HG03565 (cell line): ENCODE measurements at regions not wholly inside any gene's neighbourhood (a gene's known extent, or its start where the extent isn't known, plus 50 kb on each side); places are given as distances from the start of the nearest gene placed in this dataset.
"Not testable (repeated sequence)": the region's sequence is repeated elsewhere in the genome, so short reads cannot be mapped to it uniquely, and the experiment has no call there.

ENCODE experiments used
- ATAC-seq: cut with Tn5 transposase; IDR thresholded peaks from one replicate; pipeline ENCODE4 v1.9.1; 2021; ENCODE audit warnings: mild to moderate bottlenecking, moderate library complexity; ENCODE audit not compliant: unreplicated experiment

DNA sequence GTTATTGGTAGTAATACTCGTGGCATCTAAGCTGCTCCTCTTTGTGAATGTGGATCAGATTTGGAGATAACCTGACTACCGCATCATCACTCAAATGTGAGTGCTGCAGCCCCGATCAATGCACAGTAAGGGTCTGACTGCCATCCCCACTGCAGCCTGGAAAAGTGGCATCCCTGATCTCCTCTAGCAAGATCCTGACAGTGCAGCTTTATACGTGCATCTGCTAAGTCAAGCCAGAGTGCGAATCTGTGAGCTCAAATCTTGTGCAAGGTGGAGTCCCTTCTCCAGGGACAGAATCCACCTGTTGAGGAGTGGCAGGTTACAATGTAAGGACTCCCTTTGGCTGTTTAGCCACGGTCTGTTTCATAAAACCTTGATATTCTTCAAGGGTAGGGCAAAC lies 215.0 kb upstream of the EXOC2 start:
- no peak for ATAC-seq

DNA sequence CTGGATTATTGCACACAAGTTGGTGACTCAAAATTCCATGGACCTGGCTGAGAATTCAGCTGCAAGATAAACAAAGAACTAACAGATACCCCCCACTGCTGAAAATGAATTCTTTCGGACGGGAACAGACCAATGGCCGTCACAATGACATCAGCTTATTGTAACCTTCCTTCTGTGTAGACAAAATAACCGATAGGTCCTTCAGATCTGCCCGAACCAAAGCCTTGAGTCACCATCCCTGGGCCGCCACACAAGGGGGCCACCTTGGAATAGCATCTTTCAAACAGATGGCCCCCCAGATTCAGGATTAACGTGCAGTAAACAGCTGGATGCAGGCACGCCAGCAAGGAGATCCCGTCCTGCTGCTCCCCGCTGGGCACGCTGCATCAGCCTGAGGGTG lies 214.0 kb upstream of the EXOC2 start:
- no peak for ATAC-seq

DNA sequence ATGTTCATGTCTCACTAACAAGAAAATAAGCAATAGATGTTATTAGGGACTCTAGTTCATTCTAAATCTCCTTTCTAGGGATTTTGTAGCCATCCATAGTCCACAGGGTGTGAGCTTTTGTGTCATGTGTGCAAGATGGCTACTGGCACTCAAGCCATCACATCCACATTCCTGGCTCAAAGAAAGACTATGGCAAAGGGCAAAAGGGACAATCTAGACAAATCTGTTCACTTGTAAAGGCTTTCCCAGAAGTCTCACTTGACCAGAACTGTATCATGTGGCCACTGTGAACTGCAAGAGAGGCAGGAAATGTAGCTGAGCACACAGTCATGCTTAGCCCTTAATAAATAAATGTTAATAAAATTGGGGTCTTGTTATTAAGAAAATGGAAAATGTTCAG lies 212.6 kb upstream of the EXOC2 start:
- no peak for ATAC-seq

- no peak for ATAC-seq
Measured at GRCh38 chr6:904994-905393, 212.1 kb upstream of the EXOC2 start.

DNA sequence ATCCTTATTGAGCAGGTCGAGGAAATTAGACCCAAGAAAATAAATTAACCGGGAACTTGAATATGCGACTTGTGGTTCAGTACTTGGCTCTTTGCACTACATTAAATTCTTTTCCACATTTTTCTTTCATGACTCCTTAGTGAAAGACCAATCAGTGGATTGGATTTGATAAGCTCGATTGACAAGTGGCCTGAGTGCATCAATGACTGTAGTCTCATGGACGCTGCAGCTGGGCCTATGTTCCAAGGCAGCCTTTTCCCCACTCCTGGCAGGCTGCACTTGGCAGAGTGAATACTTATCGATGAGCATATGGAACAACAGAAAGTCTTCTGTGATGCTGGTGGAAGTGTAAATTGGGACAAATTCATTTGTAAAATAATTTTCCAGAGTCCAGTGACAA lies 210.8 kb upstream of the EXOC2 start:
- ATAC-seq, result no peak

DNA sequence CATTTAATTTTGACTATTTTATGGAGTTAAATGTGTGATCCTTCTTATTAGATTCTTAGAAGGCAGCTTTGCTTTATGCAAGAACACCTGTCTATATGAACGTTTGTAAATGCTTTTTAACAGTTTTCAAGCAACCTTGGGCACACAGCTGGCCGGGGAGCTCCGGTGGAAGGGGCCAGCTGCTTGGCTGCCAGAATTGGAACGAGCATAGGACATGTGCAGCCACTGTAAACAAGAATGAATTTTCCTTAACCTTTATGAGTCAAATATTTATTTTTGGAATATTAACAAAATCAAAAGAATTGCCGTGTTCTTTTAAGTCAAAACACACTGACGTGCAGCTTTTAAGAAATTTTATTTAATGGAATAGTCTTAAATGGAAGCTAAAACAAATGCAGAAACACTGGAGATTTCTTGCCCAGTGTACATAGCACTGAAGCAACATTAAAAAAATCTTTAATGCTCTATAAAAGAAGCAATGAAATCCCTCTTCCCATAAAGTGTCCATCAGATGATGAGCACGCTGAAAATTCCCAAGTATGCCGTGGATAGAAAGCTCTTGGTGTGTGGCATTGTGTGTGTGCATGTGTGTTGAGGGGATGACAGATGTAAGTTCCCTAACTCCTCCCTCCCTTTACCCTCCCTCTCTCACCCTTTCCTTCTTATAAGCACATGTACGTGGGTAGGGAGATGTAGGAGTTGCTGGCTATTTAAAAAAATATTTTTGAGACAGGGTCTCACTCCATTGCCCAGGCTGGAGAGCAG lies 208.9 kb upstream of the EXOC2 start:
- ATAC-seq, result no peak

- ATAC-seq, result no peak
Measured at GRCh38 chr6:900716-901605, 208.0 kb upstream of the EXOC2 start.

DNA sequence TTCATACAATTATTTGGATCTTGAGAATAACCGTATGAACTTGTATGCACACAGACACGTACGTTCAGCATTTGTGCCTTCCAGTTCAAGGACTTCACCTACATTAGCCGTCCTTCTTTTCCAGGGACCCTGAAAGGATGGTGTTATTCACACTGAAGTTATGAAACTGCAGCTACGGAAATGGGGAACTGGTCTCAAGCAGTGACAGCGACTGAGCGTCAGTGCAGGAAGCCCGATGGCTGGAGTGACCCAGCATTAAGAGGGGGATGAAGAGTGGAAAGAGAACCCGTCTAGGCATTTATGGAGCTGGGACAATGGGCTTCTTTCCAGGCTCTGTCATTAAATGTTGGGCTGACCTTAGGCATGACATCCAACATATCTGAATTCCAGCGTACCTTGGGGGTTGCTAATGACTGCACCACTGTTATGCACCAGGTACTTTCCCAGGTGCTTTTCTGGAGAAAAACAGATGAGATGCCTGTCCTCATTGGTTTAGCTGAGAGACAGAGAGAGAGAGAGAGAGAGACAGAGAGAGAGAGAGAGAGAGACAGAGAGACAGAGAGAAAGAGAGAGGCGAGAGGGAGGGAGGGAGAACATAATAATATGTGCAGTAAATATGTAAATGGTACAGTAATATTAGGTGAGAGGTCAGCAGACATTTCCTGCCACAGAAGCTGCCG lies 204.7 kb upstream of the EXOC2 start:
- no peak for ATAC-seq

DNA sequence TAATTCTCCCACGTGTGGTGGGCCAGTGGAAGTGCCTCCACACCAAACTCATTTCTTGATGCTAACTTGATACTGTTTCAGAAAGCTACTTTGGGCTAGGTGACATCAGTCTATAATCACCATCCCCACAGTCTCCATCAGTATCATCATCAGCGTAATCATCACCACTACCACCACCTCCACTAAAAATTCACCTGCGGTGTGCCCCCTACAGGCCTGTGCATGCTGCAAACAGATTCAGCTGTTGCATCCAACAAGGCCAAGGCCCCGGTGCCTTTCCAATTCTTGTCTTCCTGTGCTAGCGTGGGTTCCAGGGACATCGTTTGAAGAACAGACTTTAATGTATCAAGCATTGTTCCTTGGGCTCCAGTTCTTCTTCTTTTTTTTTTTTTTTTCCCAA lies 201.3 kb upstream of the EXOC2 start:
- ATAC-seq, result no peak

DNA sequence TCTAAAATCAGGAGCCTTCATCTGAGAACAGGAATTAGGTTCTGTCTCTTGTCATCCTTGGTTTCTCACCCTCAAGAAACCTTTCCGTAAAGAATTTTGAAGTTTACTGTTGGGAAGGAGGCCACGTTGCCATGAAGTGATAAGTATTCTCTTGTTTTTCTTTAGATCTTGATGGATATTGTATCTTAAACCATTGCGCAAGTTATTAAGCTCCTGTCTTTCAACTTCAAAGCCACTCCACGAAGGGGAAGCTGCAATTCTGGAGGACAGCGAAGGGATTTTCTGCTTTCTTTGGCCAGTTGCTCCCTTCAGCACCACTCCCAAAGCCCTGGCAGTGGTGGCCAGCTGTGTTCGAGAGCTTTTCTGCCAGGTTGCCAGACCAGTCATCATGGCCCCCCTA lies 198.1 kb upstream of the EXOC2 start:
- no peak for ATAC-seq

GRCh38 chr6:890201-890600 lies 197.3 kb upstream of the EXOC2 start:
- no peak for ATAC-seq

DNA sequence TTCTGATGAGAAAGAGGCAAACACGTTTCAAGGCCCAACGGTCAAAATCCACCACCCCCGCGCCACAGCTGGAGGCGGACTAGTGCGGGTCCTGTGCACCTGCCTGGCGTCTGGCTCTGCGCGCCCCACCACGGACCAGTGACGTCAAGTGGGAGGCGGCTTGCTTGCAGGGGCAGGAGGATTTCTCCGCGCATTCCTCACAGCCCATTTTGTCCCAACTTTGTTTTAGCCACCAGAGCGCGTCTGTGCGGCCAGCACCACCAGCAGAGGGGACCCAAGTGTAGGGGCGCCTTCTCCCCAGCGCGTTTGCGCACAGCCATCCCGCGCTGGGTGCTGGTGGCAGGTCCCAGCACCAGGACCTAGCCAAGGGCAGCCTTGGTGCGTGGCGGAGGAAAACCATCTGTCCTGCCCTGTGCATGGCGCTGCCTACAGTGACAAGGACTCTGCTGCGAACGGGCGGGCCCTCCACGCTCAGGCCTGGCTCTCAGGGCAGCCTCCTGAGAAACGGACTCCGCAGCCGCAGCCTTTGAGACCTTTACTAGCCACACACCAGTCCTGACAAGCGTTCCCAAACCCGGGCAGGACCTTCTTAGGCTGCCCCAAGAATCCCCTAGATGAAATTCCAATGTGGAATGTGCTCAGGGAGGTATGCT lies 194.8 kb upstream of the EXOC2 start:
- ATAC-seq, result no peak

GRCh38 chr6:886116-886515 lies 193.2 kb upstream of the EXOC2 start:
- not testable (repeated sequence) for ATAC-seq

GRCh38 chr6:885051-885590 lies 192.2 kb upstream of the EXOC2 start:
- no peak for ATAC-seq

- no peak for ATAC-seq
Measured at GRCh38 chr6:884570-884969, 191.6 kb upstream of the EXOC2 start.

DNA sequence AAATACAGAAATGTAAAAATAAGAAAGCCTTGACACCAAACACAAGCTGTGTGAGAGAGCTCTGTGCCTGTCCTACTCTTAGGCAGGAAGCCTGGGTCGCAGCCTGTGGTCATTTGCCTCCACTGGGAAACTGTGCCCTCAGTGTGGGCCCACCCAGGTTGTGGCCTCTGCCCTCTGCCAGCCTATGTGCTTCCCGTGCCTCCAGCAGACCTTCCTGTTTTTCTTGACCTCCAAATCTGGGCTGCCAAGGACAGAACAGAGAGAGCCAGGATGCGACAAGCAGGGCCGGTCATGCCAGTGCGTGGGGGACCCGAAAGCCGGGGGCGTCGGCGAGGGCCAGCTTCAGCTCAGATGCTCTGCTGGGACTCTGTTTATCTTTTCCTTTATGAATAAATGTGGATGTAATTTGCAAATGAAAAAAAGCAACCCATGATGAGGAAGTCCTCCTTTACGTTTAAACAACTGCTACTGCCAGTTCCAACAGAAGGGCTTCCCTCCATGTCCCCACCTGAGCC lies 189.2 kb upstream of the EXOC2 start:
- no peak for ATAC-seq

DNA sequence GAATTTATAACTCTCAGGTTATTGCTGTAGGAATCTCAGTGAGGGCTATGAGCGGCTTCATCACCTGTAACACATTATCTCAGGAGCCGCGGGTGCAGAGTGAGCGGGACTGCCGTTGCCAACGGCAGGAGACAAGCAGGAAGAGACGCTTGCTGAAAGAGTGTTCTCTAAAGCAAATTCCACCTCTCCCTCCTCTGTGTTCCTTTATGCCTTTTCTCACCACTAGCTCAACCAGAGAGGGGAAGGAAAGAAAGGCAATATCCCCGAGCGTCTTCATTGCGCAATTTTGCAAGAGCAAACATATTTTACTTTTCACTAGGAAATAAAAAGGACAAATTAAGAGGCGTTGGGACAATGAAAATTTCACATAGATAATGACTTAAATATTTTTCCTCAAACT lies 185.2 kb upstream of the EXOC2 start:
- ATAC-seq, result no peak

DNA sequence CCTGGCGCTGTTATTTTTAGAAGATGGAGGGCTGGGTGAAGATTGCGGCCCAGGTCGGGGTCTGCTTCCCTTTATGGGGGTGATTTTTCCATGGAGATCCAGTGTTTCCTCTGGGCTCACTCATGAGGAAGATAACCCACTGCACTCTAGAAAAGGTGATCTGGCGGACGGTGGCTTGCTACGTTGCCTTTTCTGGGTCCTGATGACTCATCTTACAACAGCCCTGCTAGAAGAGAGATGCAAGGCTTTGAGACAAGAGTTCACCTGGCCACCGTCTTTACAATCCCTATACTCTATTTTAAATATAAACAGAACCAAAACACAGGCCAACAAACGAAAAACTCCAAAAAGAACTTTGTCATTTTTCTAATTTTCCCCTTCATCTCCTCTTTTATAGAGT lies 182.1 kb upstream of the EXOC2 start:
- ATAC-seq, result no peak

- ATAC-seq, result no peak
Measured at GRCh38 chr6:872570-873125, 179.7 kb upstream of the EXOC2 start.

DNA sequence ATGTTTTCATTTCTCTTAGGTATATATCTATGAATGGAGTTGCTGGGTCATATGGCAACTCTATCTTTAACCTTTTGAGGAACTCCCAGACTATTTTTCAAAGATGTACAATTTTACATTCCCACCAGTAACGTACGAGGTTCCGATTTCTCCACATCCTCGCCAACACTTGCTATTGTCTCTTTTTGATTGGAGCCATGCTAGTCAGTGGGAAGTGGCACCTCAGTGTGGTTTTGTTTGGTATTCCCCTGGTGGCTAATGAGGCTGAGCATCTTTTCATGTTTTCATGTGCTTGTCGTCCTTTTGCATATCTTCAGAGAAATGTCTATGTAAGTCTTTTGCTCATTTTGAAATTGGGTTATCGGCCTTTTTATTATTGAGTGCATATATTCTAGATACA lies 178.6 kb upstream of the EXOC2 start:
- no peak for ATAC-seq
